Lower leg skin (tissue), 3 donors: ENCODE measurements at regions not wholly inside any gene's neighbourhood (a gene's known extent, or its start where the extent isn't known, plus 50 kb on each side); places are given as distances from the start of the nearest gene placed in this dataset.

Experiments
- POLR2A ChIP-seq, 2 donors: fragments of 450-650 bp; IDR thresholded peaks; one replicate each; pipeline ENCODE4 v1.6.1; 2016 to 2017; ENCODE audit warnings: antibody characterized with exemption in 2 of 2, mild to moderate bottlenecking in 1 of 2, moderate library complexity in 1 of 2
- TF ChIP-seq, protein P1 (sequence below), 3 donors: fragments of 450-650 bp; IDR thresholded peaks; one replicate each; pipeline ENCODE4 v1.5.1; 2016; ENCODE audit warnings: antibody characterized with exemption in 3 of 3, mild to moderate bottlenecking in 3 of 3, moderate library complexity in 2 of 3

DNA sequence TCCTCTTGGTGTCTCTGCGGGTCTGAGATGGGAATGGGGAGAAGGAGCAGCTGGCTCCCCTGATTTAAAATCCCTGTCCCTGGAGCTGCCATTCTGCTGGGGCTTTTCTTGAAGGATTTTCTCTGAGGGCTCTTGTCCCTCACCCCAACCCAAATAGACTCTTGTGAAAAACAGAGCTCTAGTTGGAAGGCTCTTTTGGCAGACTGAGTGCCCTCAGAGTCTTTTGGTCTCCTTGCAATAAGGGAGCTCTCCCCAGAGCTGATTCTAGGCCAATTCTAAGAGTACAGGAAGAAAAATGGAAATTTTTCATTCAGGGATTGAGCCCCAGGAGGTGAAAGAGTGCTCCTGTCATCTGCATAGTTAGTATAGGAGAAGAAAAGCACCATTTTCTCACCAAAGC lies 238.3 kb downstream of the COG6 start:
- TF ChIP-seq, protein P1, sequence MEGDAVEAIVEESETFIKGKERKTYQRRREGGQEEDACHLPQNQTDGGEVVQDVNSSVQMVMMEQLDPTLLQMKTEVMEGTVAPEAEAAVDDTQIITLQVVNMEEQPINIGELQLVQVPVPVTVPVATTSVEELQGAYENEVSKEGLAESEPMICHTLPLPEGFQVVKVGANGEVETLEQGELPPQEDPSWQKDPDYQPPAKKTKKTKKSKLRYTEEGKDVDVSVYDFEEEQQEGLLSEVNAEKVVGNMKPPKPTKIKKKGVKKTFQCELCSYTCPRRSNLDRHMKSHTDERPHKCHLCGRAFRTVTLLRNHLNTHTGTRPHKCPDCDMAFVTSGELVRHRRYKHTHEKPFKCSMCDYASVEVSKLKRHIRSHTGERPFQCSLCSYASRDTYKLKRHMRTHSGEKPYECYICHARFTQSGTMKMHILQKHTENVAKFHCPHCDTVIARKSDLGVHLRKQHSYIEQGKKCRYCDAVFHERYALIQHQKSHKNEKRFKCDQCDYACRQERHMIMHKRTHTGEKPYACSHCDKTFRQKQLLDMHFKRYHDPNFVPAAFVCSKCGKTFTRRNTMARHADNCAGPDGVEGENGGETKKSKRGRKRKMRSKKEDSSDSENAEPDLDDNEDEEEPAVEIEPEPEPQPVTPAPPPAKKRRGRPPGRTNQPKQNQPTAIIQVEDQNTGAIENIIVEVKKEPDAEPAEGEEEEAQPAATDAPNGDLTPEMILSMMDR (IDR thresholded peaks at IDR 0.05) = no peak
- TF ChIP-seq POLR2A (IDR thresholded peaks at IDR 0.05) = no peak
